Right hindlimb (tissue), 1 donor: ENCODE measurements at regions not wholly inside any gene's neighbourhood (a gene's known extent, or its start where the extent isn't known, plus 50 kb on each side); places are given as distances from the start of the nearest gene placed in this dataset.
"Not testable (repeated sequence)": the region's sequence is repeated elsewhere in the genome, so short reads cannot be mapped to it uniquely, and the experiment has no call there.

Experiments used
- DNase-seq: peaks from one replicate; pipeline ENCODE4 v3.0.0-alpha.2; 2018

DNA sequence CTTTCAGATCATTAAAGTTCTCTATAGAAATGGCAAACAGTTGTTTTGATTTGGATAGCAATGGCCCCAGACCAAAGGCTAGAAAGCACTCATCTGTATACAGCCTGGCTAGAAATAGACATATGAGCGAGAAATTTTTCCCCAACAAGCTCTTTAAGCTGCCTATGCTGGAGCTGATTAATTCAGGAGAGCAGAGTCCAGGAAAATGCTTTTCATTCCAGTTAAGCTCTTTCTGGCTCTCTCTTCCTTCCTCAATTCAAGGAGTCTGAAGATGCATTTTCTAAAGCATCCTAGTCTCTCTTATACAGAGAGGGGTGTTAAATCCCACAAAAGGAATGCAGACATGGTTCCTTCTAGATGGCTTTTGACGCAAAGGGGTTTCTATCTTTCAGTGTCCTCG is 141.7 kb upstream of the RAI2 start:
- DNase-seq: no peak

DNA sequence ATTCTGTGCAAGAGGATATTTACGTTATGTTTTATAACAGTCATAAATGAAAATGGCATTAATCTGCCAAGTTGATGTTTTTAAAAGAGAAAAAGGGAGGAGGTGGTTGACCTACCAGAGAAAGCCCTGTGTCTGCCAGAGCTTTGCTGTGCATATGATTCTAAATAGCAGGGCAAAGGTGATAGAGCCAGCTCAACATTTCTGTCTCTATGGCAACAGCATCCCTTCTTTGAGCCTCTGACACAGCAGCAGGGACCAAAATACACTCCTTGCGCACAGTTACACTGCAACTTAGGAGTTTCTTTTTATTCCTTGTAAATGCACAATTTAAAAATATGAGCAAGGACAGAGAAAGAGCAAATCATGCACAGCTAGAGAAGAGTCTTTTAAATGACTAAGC is 133.3 kb upstream of the RAI2 start:
- no peak for DNase-seq

DNA sequence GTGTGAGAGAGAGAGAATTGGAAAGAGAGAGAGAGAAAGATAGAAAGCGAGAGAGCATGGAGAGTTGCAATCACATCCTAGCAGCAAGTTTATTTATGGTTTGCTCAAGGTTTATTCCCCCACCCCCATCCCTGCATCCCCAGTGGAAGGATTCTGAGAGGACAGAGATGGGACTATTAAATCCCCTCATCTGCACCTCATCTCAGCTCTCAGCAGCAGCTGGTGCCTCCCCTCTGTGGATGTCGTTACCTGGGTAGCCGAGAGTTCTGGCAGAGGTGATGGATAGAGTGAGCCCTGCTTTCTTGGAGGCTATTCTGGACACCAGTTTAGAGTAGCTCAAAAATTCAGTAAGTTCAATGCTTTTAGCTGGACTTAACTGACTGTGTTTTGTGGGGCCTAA is 132.0 kb upstream of the RAI2 start:
- no peak for DNase-seq

DNA sequence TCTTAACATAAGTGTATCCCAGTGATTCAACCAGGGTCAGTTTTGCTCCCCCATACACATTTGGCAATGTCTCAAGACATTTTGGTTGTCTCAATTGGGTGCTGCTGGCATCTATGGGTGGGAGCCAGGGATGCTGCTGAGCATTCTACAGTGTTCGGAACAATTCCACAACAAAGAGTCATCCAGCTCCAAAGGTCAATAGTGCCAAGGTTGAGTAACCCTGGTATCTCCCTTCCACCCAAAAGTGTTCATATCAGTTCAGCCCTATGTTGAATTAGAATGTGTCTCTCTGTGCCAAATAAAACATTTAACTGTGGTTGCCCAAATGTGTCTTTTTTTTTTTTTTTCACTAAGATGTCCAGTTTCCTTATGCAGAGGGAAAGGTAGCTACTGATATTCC is 129.4 kb upstream of the RAI2 start:
- no peak for DNase-seq

DNA sequence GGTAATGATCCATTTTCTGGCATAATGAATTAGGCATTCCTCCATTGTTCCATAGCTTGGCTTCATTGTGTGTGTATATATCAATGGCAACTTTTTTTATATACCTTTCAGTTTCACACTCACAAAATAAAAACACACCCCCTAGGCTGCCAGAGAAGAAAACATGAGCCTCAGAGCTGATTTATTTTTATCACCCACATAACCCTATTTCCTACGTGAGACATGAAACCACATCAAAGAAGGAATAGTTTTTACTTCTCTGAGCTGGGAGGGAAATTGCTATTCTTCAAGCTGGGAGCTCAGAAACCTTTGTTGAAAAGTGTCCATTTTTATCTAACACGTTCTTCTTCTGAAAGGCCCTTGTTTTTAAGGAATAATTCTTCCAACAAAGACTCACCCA is 126.7 kb upstream of the RAI2 start:
- DNase-seq: no peak

DNA sequence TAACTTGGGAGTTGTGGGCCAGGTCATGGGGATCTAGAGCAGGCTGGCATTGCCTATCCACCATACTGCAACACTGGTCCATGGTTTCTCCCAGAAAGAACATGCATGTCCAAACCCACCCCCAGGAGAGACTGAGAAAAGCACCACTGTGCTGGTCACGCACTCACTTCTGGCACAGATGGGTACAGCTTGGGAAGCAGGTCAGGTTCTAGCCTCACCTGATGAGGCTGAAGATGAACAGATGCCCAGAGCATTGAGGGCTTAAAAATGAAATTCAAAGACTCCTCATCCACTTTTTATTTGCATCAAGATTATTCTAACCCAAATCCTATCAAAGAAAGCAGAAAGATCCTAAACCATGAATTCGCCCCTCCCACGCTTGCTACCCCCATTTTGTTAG is 125.9 kb upstream of the RAI2 start:
- no peak for DNase-seq

DNA sequence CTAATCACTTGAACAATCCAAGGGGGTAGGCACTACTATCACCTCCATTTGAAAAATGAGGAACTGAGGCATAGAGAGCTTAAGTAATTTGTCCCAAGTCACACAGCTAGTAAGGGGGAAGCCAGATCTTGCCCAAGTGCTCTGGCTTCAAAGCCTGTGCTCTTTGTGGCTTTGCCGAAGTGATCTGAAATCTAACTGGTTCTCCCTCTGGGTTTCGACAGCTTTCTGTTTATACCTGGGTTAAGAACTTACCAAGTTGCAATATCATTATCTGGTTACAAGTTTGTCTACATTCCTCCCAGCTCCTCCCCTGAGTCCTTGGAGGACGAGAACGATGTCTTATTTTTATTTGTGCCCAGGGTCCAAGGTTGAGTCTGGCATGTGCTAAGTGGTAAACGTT is 125.3 kb upstream of the RAI2 start:
- no peak for DNase-seq

DNA sequence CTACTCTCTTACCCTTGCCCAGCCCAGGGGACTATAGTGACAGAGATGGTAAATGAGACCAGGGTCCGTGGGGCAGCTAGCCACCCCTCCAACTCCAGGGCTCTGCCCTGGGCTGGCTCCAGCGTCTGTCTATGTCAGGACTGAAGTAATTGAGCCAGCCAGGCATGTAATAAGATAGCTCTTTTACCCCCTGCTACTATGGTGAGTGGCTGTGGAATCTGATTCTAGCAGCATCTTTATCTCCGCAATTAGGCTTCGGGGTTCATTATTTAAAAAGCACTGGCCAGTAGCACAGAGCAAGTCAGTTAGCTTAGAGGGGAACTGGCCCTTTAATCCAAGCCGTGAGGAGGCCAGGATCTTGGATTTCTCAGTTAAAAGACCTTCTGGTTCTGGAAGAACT is 123.3 kb upstream of the RAI2 start:
- DNase-seq: no peak

DNA sequence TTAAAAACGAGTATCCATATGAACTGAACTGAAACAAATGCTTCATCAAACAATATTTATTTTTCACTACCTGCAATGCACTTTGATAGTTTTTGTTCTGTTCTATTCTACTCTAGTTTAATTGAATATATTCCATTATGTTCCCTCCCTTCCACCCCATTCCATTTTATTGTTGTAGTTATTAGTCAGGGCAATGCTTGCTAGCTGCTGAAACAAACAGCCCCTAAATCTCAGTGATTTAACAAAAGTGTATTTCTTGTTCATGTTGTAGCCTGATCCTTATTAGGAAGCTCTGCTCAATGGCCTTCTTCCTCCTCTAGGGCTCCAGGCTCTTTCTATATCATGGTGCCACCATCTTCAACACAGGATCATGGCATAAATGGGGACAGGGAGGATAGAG is 122.3 kb upstream of the RAI2 start:
- DNase-seq: no peak

DNA sequence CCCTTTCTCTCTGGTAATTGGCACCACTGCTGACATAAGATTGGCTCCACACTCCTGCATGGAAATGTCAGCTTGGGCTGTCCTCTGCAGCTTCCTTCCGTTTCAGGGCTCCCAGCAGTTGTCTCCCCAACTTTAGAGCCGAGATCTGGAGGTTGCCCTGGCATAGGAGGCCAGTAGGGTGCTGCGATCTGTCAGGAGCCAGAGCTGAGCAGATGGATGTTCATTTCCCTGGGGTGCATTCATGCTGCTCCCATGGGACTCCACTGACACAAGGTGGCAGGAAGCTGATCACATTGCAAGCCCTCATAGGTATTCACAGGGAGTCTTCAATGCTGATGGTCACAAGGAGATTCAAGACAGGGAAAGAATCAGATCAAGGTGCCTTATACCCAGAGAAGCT is 116.6 kb upstream of the RAI2 start:
- DNase-seq: no peak

DNA sequence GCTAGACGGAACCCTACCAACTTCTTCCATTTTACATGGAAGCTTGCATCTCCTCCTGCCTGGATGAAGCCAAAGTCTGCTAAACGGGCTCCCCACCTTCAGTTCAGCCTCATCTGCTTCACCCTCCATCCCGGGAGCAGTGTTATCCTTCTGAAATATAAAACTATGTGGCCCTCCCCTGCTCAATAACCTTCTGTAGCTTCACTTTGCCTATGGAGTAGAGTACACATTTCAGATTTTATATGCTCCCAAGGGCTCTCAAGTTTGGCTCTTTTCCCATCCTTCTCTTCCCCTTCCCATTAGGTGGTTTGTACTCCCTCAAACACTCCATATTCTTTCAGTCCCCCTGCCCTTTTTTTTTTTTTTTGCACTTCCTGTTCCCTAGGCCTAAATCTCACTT is 115.9 kb upstream of the RAI2 start:
- DNase-seq: no peak

DNA sequence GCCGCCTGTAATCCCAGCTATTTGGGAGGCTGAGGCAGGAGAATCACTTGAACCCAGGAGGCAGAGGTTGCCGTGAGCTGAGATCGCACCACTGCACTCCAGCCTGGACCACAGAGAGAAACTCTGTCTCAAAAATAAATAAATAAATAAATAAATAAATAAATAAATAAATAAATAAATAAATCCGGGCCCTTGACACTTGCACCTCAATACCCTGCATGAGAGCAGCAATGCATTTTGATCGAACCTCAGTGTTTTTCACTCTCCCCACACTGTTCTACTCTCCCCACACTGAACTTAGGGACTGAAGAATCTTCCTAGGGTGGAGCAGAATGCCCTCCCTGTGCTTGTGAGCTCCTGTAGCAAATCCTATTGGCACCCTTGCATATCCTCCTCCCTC is 114.3 kb upstream of the RAI2 start:
- DNase-seq: not testable (repeated sequence)

DNA sequence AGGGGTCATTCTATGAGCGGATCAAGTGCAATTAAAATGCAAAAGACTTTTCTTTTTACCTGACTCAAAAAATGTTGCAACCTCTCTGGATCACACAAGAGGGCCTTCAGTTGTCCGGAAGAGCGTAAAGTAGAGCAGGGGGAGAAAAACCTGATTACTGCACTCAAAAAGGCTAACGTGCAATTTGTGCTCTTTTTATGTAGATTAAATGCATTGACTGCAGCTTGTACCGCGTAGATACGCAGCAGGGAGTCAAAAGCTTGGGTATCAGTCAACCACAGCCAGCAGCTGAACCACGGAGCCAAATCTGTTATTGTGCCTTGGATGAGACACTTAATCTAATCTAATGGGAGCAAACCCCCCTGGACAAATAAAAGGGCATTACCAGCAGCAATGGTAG is 107.3 kb upstream of the RAI2 start:
- DNase-seq: no peak

DNA sequence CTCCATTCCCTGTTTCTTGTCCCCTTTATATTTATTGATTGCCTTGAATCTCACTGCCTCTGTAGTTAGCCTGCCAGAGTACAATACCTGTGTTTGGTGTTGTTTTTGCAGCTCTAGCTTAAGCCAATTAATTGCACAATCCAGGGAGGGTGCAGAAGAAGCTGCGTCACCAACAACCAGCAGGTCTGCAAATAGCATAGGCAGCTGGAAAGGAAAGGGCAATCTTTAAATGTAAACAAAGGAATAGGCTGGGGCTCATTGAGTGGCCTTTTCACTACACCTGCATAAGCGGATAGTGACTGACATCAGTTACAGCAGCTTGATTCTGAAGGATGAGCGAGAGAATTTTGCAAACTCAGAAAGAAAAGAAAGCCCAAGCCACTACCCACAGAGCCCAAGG is 106.8 kb upstream of the RAI2 start:
- no peak for DNase-seq

DNA sequence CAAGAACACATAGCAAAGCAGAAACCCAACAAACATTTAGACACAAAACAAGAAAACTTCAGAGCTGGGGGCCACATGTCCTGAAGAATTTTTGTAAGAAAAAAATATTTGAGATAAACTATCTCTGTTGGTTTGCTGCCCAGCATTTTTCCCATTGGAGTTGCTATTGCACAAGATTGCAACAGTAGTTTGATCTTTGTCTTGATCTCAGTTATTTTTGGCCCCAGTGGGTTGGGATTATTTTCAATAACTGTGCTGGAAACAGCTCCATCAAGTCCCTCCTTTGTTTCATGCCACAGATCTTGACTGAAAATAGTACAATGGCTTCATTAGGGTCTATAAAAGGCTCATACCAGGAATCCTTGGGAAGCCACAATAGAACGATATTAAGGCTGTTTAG is 103.8 kb upstream of the RAI2 start:
- no peak for DNase-seq

DNA sequence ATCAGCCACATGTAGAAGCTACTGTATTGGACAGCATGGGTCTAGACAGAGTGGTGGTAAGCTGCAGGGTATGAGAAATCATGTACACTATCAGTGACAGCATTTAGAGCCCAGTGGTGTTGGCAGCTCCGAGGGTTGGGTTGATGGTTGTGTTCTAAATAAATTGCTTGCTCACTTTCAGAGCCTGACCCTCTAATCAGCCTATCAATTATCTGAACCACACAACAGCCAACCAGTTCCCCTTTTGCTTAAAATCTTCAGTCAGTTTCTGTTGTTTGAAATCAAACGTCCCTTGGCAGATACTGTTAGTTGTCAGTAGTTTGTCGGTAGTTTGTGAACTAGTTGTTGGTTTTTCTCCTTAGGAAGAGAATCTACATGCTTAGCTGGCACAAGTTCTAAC is 99.8 kb upstream of the RAI2 start:
- DNase-seq: no peak

DNA sequence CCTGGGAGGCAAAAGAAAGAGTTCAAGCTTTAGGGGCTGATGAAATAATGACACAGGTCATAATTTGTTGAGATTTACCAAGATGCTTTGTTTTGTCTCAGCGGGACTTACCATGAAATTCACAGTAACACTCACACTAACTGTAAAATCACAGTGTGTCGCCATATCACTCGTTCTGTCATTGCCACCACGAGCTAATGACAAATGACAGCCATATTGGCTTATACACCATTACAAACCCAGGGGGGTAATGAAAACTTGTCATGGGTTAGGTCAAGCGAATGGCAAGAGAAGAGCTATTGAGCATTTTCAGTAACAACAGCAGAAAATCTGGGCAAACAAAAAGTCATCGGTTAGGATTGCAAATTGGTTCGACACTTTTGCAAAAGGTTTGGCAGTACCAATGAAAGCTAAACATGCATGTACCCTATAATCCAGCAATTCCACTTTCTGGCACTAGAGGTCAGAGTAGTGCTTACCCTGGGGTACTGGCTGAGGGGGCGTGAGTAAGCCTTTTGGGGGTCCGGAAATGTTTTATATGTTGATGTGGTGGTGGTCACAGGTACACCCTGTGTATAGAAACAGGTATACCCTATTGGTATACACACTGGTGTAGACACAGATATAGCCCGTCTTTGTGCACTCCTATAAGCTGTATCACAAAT is 83.9 kb upstream of the RAI2 start:
- DNase-seq: no peak

DNA sequence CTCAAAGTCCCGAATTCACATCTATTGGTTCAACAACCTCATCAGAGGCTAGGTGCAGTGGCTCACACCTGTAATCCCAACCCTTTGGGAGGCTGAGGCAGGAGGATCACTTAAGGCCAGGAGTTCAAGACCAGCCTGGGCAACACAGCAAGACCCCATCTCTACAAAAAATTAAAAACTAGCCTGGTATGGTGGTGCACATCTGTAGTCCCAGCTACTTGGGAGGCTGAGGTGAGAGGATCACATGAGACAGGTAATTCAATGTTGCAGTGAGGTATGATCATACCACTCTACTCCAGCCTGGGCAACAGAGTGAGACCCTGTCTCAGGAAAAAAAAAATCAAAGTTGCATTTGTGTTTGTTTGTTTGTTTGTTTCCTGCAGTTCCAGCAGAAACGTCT is 80.1 kb upstream of the RAI2 start:
- not testable (repeated sequence) for DNase-seq

DNA sequence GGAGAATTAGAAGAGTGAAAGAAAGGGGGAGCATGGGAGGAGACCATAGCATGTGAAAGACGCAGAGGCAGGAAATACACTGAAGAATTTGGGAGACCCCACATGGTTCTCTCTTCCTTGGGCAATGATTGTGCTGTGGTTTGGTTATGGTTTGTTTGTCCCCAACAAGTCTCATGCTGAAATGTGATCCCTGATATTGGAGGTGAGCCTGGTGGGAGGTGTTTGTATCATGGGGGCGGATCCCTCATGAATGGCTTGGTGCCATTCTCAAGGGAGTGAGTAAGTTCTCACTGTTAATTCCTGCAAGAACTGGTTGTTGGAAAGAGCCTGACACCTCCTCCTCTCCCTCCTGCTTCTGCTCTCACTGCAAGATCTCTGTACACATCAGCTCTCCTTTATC is 78.6 kb upstream of the RAI2 start:
- DNase-seq: no peak

DNA sequence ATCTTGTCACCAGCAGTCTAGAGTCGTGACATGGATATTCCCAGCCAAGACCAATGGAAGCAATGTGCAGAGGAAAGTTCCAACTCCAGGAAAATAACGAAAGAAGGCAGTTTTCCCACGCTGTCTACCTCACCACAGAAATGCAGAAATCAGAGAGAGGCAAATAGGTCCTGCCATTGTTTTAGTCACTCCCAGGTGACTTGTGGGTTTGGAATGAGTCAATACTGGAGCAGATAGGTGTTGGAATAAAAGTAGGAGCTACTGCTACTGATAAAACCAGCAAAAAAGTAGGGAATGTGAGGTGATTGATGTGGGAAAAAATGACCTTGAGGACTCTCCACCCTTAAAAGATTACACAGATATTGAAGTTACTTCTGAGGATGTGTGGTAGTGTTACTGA is 72.8 kb upstream of the RAI2 start:
- DNase-seq: no peak

DNA sequence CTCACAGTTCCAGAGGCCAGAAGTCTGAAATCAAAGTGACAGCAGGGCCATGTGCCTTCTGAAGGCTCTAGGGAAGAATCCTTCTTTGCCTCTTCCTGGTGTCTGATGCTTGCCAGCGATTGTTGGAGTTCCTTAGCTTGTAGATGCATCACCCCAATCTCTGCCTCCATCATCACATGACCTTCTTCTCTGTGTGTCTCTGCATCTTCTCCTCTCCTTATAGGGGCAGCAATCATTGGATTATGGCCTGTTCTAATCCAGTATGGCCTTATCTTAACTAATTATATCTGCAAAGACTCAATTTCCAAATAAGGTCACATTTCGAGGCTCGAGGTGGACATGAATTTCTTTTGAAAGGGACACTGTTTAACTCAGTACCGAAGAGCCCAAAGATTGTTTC is 71.7 kb upstream of the RAI2 start:
- DNase-seq: no peak

DNA sequence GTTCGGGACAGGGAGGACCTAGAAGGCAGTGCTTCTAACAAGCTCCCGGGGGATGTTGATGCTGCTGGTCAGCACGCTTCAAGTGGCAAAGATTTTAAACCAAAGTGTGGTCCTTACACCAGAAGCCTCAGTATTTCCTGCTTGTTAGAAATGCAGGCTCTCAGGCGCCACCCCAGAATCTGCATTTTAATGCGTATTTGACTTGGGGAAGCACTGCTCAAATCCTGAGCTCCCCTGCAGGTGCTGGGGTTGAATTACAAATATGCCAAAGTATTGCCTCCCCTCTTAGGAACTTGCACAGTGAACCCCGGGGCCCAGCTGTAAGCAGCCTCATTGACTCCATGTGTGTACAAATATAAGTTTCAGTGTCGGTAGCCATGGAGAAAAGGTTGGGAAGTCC is 70.8 kb upstream of the RAI2 start:
- DNase-seq: no peak

DNA sequence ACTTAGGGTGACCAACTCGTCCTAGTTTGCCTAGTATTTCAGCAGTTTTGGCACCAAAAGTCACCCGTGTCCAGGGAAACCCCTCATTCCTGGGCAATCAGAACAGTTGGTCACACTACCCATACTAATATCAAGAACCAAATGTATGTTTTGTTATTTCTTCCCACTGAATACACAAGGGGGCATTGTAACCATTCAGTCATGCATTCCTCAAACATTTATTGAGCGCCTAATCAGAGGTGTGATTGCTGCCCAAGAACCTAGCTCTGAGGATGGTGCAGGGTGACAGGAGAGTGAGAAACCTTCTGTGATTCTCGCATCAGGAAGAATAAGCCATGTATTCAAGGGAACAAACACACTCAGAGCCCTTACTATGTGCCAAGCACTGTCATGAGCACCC is 69.8 kb upstream of the RAI2 start:
- no peak for DNase-seq

DNA sequence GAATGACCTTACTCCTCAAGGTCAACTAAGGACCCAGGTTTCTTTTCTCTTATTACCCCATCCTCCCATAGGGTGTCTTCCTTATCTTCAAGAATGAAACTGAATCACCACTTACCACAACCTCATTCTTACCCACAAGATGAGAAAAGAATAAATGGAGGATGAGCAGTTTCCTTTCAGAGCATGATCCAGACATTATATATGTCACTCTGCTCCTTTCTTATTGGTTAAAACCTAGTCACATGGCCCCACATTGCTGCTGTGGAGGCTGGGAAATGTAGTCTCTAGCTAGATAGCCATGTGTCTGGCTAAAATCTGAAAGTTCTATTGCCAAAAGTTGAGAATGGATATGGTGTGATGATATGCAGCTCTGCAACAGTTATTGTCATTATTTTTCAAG is 62.4 kb upstream of the RAI2 start:
- DNase-seq: no peak

DNA sequence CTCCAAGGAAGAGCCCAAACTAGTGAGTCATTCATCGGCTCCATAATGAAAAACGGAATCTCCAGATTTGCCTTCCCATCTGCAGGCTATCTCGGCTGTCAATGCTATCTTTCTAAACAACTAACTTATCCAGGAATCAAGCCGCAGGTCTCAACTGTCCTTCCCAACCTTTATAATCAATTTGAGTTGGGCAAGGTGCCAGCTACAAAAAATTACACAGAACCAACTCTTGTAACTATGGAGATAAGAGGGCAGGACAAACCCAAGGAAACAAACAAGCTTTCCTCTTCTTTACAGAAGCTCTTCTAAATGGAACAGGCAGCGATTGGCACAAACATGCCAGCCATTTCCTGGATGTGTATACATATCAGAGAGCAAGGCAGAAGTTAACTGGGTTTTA is 61.2 kb upstream of the RAI2 start:
- no peak for DNase-seq

DNA sequence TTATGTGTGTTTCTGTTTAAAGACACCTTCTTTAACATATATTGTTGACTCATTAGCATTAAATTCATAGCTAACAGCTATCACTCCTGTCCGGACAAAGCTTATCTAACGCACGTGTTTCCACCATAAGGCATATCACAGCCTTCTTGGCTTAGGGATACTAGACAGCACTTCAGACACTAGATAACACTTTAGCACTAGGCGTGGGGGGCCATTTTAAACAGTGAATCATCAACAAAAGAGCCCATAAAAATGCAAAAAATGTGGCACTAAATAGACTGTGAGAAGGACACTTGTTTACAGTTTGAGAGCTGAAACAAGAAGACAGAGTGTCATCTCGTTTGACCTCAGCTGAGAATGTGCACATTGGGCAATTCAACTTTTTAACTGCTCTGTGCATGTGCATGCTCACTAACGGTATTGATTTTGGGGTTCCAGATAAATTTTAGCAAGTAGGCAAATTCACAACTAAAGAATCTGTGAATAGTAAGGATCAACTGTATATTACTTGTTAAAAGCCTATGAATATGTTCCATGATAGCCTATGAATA is 58.9 kb upstream of the RAI2 start:
- no peak for DNase-seq
